Mesendoderm (in vitro differentiated cells): ENCODE measurements at regions not wholly inside any gene's neighbourhood (a gene's known extent, or its start where the extent isn't known, plus 50 kb on each side); places are given as distances from the start of the nearest gene placed in this dataset.

Experiments
- DNase-seq: peaks from one replicate; pipeline ENCODE4 v3.0.0; 2013
- H2AK5ac ChIP-seq: 2 replicates; pipeline ENCODE4 v1.6.1; 2013; ENCODE audit warnings: low read length, inconsistent platforms
- H2BK120ac ChIP-seq: 2 replicates; pipeline ENCODE4 v1.6.1; 2013; ENCODE audit warnings: low read depth, mild to moderate bottlenecking, low read length, moderate library complexity, mixed read lengths
- H2BK15ac ChIP-seq: replicated peaks from 2 replicates; pipeline ENCODE4 v1.6.1; 2013; ENCODE audit warnings: low read depth, mild to moderate bottlenecking, moderate library complexity
- H2BK5ac ChIP-seq: 2 replicates; pipeline ENCODE4 v1.6.1; 2013; ENCODE audit warnings: low read length, inconsistent platforms
- H3K18ac ChIP-seq: 2 replicates; pipeline ENCODE4 v1.6.1; 2013; ENCODE audit warnings: mild to moderate bottlenecking, low read length, mixed read lengths
- H3K23ac ChIP-seq: one replicate; pipeline ENCODE4 v1.6.1; 2013; ENCODE audit warnings: low read length
- H3K27ac ChIP-seq: 2 replicates; pipeline ENCODE4 v1.5.1; 2013; ENCODE audit warnings: low read depth, mild to moderate bottlenecking, inconsistent platforms, low read length, moderate library complexity
- H3K27me3 ChIP-seq: 2 replicates; pipeline ENCODE4 v1.6.1; 2013; ENCODE audit warnings: low read length, control low read depth, mild to moderate bottlenecking, inconsistent platforms; ENCODE audit not compliant: insufficient read depth, poor library complexity
- H3K36me3 ChIP-seq: 2 replicates; pipeline ENCODE4 v1.6.1; 2013; ENCODE audit warnings: low read length, inconsistent platforms; ENCODE audit not compliant: control insufficient read depth, insufficient read depth
- H3K4ac ChIP-seq: one replicate; pipeline ENCODE4 v1.6.1; 2013; ENCODE audit warnings: low read depth, mild to moderate bottlenecking, low read length, moderate library complexity
- H3K4me1 ChIP-seq: 2 replicates; pipeline ENCODE4 v1.6.1; 2013; ENCODE audit warnings: low read depth, low read length, inconsistent platforms; ENCODE audit not compliant: control insufficient read depth
- H3K4me2 ChIP-seq: 2 replicates; pipeline ENCODE4 v1.6.1; 2013; ENCODE audit warnings: low read length
- H3K4me3 ChIP-seq: 2 replicates; pipeline ENCODE4 v1.5.1; 2013; ENCODE audit warnings: mild to moderate bottlenecking, low read length
- H3K56ac ChIP-seq: one replicate; pipeline ENCODE4 v1.6.1; 2013; ENCODE audit warnings: low read length
- H3K79me1 ChIP-seq: 2 replicates; pipeline ENCODE4 v1.6.1; 2013; ENCODE audit warnings: low read length, inconsistent platforms
- H3K79me2 ChIP-seq: 2 replicates; pipeline ENCODE4 v1.6.1; 2013; ENCODE audit warnings: mild to moderate bottlenecking, low read length; ENCODE audit not compliant: control insufficient read depth, insufficient read depth
- H3K9ac ChIP-seq: 2 replicates; pipeline ENCODE4 v1.6.1; 2013; ENCODE audit warnings: low read length, inconsistent platforms
- H4K5ac ChIP-seq: one replicate; pipeline ENCODE4 v1.6.1; 2013; ENCODE audit warnings: low read length
- H4K8ac ChIP-seq: one replicate; pipeline ENCODE4 v1.6.1; 2013; ENCODE audit warnings: low read depth, mild to moderate bottlenecking, control low read depth, low read length, moderate library complexity
- WGBS: extraction: QIAGEN DNeasy Blood & Tissue Kit; methylation state at CpG from one replicate; pipeline ENCODE4 v1.1.7; 2013; ENCODE audit warnings: low lambda C conversion rate, missing lambda C conversion rate; ENCODE audit not compliant: insufficient coverage; ENCODE audit errors: extremely low coverage; 5-methylcytosine and 5-hydroxymethylcytosine counted together

DNA sequence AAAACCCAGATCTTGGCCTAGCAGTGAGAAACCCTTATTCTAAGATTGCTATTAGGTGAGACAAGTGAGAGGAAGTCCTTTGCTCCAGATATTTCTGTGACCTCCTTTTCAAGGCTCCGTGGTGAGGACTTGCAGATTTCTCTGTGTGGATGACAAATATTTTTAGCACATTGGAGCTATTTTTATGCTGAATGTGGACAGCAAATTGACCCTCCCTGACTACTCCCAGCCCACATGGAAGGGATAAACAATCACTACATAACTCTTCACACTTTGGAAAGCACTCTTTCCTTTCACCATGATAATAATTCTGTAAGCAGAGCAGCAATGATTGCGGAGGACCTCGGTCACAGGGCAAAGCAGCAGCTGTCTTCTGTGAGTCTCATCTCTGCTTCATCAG is 88.0 kb upstream of the ADGRF1 start:
- Histone ChIP-seq H3K4me2 (no peak overlapping the region), H3K4me1 (peaks cover 25% of the 10 kb centered on the region)

DNA sequence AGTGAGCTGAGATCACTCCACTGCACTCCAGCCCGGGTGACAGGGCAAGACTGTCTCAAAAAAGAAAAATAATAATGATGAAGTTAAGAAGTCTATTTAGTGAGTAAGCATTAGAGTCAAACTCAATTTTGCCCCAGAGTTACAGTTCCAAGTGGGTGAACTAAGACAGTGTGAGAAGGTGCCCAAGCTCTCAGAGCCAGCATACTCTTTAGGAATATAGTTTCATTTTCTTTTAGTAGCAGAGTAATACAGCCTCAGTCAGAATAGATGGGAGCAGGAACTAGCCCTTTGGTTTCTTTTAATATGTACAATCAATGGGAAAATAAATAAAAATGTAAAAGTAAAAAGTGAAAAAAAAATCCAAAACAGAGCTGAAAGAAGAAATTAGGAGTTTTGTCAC is 87.0 kb upstream of the ADGRF1 start:
- Histone ChIP-seq H3K4me3 (no peak overlapping the region), H3K79me2 (no peaks in the 10 kb centered on the region), H3K23ac (no peak overlapping the region), H3K18ac (no peak overlapping the region), H4K8ac (no peak overlapping the region), H2AK5ac (no peak overlapping the region), H3K4ac (no peak overlapping the region), H3K27me3 (no peaks in the 10 kb centered on the region), H2BK120ac (no peak overlapping the region), H3K27ac (no peak overlapping the region), H2BK5ac (no peak overlapping the region), H3K56ac (no peak overlapping the region), H3K4me2 (no peak overlapping the region), H3K4me1 (peaks cover 19% of the 10 kb centered on the region), H3K36me3 (no peaks in the 10 kb centered on the region), H4K5ac (no peak overlapping the region), H3K79me1 (no peaks in the 10 kb centered on the region), H2BK15ac (peak overlapping the region; percentile 46), H3K9ac (no peak overlapping the region)
- DNase-seq = no peak
- WGBS = no CpG with 5 or more reads among the region's 1 CpG

More for the DNA sequence above, 88.0 kb upstream of the ADGRF1 start:
- Histone ChIP-seq H3K79me1 (no peaks in the 10 kb centered on the region), H2BK5ac (no peak overlapping the region), H2AK5ac (no peak overlapping the region), H3K56ac (no peak overlapping the region), H2BK120ac (peak overlapping the region; percentile 84), H3K18ac (peak overlapping the region; percentile 66), H3K79me2 (no peaks in the 10 kb centered on the region), H3K23ac (no peak overlapping the region), H4K8ac (no peak overlapping the region), H3K27ac (no peak overlapping the region), H3K4me3 (no peak overlapping the region), H3K4ac (no peak overlapping the region), H3K36me3 (no peaks in the 10 kb centered on the region), H4K5ac (no peak overlapping the region), H2BK15ac (no peak overlapping the region), H3K27me3 (no peaks in the 10 kb centered on the region), H3K9ac (no peak overlapping the region)
- no CpG with 5 or more reads among the region's 3 CpGs for WGBS
- no peak for DNase-seq

DNA sequence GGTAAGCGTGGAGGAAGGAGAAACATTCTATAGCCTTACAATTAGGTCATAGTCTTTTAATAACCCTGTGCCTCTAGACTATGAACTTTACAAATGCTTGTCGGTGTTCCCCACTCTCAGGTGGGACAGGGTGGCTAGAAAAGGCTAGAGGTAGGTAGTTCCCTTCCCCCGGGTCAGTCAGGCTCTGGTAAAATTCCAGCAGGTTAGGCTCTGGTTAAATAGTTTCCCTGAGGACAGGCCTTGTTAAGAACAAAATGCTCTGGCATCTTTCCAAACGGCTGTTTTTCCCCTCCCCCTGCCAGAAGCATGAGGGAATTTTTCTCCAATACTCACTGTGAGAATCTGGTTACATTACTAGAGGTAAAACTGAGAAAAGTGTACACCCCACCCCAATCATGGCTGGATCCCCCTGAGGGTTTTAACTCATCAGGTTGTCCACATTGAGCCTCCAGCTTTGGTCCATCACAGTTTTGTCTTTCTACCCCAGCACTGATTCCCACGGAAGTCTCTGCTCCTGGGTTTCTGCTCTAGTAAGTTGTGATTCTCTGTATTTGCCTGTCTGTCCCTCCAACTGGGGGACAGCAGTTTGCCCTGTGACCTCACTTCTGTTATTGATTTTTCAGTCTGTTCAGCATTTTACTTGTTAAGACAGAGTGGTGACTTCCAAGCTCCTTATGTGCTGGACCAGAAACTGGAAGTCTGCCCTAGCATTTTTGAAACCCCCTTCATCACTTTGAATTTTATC is 84.7 kb upstream of the ADGRF1 start:
- Histone ChIP-seq H3K18ac (peak overlapping the region; percentile 71), H3K4me1 (peaks cover 9% of the 10 kb centered on the region), H3K27me3 (no peaks in the 10 kb centered on the region), H3K4me2 (no peak overlapping the region), H3K79me1 (no peaks in the 10 kb centered on the region), H4K8ac (no peak overlapping the region), H3K79me2 (no peaks in the 10 kb centered on the region), H4K5ac (no peak overlapping the region), H3K4ac (peak overlapping the region; percentile 85), H2BK15ac (peak overlapping the region; percentile 67), H3K56ac (peak overlapping the region; percentile 83), H3K36me3 (no peaks in the 10 kb centered on the region), H3K9ac (peak overlapping the region; percentile 14), H3K23ac (no peak overlapping the region), H3K27ac (peak overlapping the region; percentile 78), H2BK120ac (peak overlapping the region; percentile 89), H2BK5ac (peak overlapping the region; percentile 57), H3K4me3 (no peak overlapping the region), H2AK5ac (no peak overlapping the region)
- no CpG with 5 or more reads among the region's 5 CpGs for WGBS
- peak; percentile 74 for DNase-seq

DNA sequence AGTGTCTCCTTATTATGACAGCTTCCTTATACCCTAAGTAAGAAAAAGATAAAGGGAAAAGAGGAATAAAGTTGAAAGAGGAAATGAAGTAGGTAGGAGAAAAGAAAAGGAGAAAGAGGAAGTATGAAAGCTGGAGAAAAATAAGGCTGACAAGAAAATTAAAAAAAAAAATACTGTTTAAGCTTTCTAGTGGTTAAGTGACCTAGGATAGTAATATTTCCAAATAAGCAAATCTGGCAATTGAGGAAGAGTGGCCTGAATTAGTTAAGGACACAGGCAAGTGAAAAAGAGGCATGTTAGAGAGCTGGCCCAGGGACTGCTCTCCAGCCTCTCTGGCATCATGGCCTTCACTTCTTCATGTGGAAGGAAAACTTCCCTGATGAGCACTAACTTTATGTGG is 76.5 kb upstream of the ADGRF1 start:
- H3K9ac ChIP-seq = no peak overlapping the region
- no peak overlapping the region for H2BK5ac ChIP-seq
- DNase-seq = no peak
- no peak overlapping the region for H3K4me2 ChIP-seq
- H3K4ac ChIP-seq = no peak overlapping the region
- H3K36me3 ChIP-seq = no peaks in the 10 kb centered on the region
- H3K18ac ChIP-seq = no peak overlapping the region
- no peaks in the 10 kb centered on the region for H3K27me3 ChIP-seq
- H2BK15ac ChIP-seq = no peak overlapping the region
- no peaks in the 10 kb centered on the region for H3K79me2 ChIP-seq
- no peak overlapping the region for H4K5ac ChIP-seq
- no peak overlapping the region for H2BK120ac ChIP-seq
- no peak overlapping the region for H3K23ac ChIP-seq
- H4K8ac ChIP-seq = no peak overlapping the region
- H3K79me1 ChIP-seq = no peaks in the 10 kb centered on the region
- H3K56ac ChIP-seq = no peak overlapping the region
- H3K4me1 ChIP-seq = no peaks in the 10 kb centered on the region
- H3K27ac ChIP-seq = no peak overlapping the region
- H3K4me3 ChIP-seq = no peak overlapping the region
- H2AK5ac ChIP-seq = no peak overlapping the region

DNA sequence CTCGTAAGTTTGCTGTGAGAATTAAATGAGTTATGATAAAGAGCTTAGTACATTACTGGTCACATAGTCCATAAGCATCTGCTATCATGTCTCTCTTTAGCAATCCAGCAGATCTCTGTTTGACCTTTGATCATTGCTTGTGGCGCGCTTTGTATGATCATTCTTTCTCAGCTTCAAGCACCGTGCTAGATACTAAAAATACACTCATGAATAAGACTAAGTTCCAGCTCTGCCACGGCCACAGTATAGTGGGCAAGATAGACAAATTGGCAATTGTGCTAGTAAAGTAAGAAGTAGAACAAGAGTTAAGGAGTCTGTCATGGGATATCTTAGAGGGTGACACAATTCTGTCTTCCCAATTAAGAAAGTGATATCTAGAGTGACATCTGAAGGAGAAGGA is 75.2 kb upstream of the ADGRF1 start:
- Histone ChIP-seq H3K4me2 (no peak overlapping the region), H2BK5ac (no peak overlapping the region), H3K23ac (no peak overlapping the region), H2BK15ac (peak overlapping the region; percentile 6), H3K27ac (no peak overlapping the region), H3K18ac (no peak overlapping the region), H3K56ac (no peak overlapping the region), H3K79me1 (no peaks in the 10 kb centered on the region), H4K5ac (no peak overlapping the region), H4K8ac (no peak overlapping the region), H3K4me3 (no peak overlapping the region), H2AK5ac (no peak overlapping the region), H3K4ac (no peak overlapping the region), H3K79me2 (no peaks in the 10 kb centered on the region), H3K36me3 (no peaks in the 10 kb centered on the region), H3K9ac (no peak overlapping the region), H2BK120ac (no peak overlapping the region), H3K27me3 (no peaks in the 10 kb centered on the region), H3K4me1 (no peaks in the 10 kb centered on the region)
- DNase-seq = no peak
- no CpG with 5 or more reads among the region's 5 CpGs for WGBS

DNA sequence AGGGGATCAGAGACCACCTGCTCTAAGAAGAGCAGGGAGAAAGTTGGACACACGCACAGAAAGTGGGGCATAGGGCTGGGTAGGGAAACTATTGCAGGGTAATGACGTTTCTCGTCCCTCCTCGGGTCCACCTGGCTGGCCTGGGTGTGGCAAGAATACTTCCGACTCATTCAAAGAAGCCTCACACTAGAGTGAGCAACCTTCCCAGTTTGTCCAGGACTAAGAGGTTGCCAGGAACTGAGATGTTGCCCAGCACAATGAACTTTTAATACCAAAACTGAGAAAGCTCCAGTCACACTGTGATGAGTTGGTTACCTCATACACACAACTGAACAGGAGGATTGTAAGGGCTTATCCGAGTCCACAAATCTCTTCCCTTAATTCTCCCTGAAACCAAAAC is 74.5 kb upstream of the ADGRF1 start:
- Histone ChIP-seq H3K4me1 (peaks cover 2% of the 10 kb centered on the region), H2BK15ac (peak overlapping the region; percentile 28), H3K4me2 (no peak overlapping the region), H3K4ac (no peak overlapping the region), H3K56ac (no peak overlapping the region), H2BK5ac (no peak overlapping the region), H2BK120ac (no peak overlapping the region), H3K23ac (no peak overlapping the region), H2AK5ac (no peak overlapping the region), H3K27ac (no peak overlapping the region), H4K8ac (no peak overlapping the region), H3K27me3 (no peaks in the 10 kb centered on the region), H3K9ac (no peak overlapping the region), H3K18ac (no peak overlapping the region), H3K4me3 (no peak overlapping the region), H3K79me2 (no peaks in the 10 kb centered on the region), H3K36me3 (no peaks in the 10 kb centered on the region), H4K5ac (no peak overlapping the region), H3K79me1 (no peaks in the 10 kb centered on the region)
- no CpG with 5 or more reads among the region's 6 CpGs for WGBS
- no peak for DNase-seq
